HG03066 (cell line): ENCODE measurements at regions not wholly inside any gene's neighbourhood (a gene's known extent, or its start where the extent isn't known, plus 50 kb on each side); places are given as distances from the start of the nearest gene placed in this dataset.

Experiments used
- ATAC-seq: cut with Tn5 transposase; IDR thresholded peaks from one replicate; pipeline ENCODE4 v1.9.1; 2021; ENCODE audit warnings: low read depth; ENCODE audit not compliant: unreplicated experiment

DNA sequence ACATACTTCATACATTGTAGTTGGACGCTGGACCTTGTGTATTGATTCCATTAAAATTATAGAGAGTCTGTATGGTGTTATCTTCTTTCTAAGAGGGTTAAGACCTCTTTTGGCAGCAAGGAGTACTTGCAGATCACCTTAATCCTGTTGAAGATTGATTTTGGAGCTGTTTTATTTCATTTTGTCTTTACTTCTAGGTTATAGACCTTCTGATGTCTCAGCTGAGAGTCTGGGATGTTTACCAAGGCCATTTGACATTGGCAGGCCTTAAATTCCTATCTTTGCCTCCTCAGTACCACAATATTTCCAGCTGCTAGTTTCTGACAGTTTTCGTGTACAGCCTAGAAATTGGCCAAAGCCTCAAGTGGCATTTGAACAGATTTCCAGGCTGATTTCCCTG, 338.0 kb downstream of the LMO4 start:
- no peak for ATAC-seq

GRCh38 chr1:87669674-87670073, 341.0 kb downstream of the LMO4 start:
- no peak for ATAC-seq

DNA sequence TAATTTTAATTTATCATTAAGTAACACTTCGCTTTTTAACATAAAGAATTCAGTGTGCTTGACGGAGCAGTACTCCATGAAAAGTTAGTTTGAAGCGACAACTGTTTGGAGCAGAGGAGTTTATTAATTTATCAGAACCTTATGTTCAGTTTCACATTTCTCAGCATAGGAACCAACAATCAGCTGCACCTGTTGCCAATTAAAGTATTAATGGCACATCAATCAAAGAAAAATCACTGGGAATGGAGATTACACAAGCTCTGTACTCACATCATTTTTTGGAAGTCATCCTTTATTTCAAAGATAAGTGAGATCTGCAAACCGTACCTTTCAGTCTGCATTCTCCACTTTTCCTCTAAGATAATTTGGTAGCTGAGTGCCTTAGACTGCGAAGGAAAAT, 344.6 kb downstream of the LMO4 start:
- no peak for ATAC-seq

GRCh38 chr1:87673748-87674147, 345.1 kb downstream of the LMO4 start:
- no peak for ATAC-seq

DNA sequence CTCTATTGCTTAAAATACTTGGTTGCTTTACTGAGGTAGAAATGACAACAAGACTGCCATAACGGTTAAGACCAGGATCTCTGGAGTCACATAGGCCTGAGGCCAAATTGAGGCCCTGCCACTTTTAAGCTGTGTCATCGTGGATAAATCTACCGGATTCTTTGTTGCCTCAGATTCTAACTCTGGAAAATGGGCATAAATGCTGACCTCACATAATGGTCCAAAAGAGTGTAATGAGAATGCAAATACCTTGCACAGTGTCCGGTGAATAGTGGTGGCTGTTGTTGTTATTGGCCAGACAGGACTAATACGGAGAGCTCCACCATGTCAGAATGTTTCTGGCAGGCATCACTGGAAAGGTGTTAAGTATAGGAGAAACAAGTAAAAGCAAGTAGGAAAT, 346.1 kb downstream of the LMO4 start:
- no peak for ATAC-seq

GRCh38 chr1:87678266-87678665, 349.6 kb downstream of the LMO4 start:
- ATAC-seq: no peak

DNA sequence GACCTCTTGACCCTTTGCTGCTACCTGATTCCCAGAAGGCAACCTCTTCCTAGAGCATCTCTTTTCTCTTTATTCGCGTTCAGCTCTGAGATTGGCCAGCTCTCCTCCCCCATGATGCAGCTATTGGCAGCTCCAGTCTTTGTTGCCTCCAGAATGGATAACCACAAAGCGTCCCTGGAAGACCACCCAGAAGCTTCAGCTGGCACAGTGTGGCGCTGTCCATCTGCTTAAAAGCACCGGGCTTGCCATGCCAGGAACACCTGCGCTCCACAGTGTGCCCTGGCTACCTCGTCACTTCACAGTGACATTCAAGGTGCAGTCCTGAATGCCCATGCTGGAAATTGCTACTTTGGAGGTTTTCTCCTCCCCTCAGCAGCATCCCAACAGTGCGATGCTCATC, 353.9 kb downstream of the LMO4 start:
- no peak for ATAC-seq

- ATAC-seq: no peak
Observed at GRCh38 chr1:87683196-87683956, 354.7 kb downstream of the LMO4 start.

DNA sequence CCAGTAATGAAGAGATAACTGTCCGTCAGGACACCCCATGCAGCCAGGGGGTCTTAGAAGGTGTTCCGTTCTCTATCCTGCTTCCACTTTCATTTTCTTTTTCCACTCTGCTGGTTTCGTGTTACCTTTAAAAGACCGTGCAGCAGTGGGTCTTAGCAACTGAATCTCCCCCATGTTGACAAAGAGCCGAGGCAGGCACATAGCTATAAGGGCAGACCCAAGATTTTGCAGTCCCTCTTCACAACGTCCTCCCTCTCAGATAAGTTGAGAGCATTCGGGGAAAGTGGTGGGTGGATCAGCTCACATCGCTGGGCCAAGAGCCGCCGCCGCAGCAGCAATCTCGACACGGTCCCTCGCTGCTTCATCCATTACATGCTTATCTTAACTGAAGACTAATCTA, 355.5 kb downstream of the LMO4 start:
- no peak for ATAC-seq

- ATAC-seq: no peak
Observed at GRCh38 chr1:87684713-87685205, 356.1 kb downstream of the LMO4 start.

DNA sequence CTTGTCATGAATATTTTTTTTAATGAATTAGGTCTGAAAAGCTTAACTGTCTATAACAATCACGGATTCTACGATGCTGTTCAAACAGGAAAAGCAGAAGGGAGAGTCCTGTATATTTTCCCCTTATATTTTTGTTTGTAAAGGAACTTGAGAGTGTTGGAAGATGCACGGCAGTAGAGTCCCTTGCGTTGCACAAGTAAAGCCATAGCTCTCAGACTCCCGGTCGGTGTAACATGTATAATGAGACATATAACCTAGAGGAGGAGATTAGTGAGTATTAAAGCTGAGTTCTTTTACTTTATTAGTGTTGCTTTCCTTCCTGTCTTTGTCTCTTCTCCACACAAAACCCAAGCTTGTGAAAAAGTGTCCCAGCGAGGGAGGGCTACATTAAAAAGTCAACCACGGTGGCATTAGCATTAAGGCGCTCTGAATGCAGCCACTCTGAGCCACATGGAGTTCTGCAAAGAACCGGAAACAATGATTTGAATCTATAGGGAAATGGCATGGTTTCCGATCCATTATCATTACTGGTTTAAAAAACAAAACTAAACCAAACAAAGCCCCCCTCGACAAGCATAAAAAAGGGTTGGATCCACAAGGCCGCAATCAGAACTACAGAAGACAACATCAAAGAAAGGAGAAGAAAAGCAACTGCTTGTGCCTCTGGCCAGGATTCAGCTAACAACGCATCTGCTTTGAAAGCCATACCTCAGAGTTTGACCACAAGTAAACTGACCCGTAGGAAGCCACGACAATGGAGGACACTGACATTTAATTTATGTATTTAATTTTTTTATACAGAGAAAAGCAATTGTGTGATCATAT, 356.8 kb downstream of the LMO4 start:
- ATAC-seq: no peak

GRCh38 chr1:87686136-87686495, 357.4 kb downstream of the LMO4 start:
- no peak for ATAC-seq

GRCh38 chr1:87686671-87687070, 358.0 kb downstream of the LMO4 start:
- ATAC-seq: no peak

DNA sequence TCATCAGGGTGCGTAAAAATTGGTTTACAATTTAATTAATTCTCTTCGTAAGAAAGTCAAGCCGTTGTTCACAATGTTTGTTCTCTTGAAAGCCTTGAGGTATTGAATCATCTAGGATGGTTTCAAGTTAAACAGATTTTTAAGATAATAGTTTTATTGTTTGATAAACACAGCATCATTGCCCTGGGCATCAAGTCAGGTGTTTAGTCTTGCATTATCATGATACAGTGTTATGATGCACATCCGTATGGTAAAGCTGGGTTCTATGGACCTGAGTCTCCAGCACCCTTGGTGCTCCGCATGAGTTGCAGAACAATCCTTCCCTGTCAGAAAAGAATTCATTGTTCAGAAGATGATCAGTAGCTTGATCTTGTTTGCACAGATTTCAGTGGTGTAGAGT, 359.5 kb downstream of the LMO4 start:
- ATAC-seq: no peak

DNA sequence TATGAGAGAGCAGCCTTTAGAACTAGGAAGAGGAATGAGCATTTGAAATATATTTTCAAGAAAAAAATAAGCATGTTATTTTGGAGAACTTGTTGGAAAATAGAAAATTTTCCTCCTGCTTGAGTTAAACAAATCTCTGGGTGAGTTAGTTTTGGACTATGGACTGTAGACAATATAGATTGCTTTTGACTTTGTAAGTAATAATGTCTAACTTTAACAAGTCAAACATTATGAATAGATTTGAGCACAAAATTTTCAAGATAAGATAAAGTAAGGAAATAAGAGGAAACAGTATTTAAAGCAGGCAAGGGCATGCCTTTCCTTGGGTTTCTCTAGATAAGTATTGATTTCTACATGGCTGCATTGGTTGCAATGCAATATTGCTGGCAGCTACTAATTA, 360.8 kb downstream of the LMO4 start:
- ATAC-seq: no peak

GRCh38 chr1:87696483-87696882, 367.8 kb downstream of the LMO4 start:
- no peak for ATAC-seq

GRCh38 chr1:87702455-87702854, 373.8 kb downstream of the LMO4 start:
- no peak for ATAC-seq

GRCh38 chr1:87705233-87705632, 376.6 kb downstream of the LMO4 start:
- no peak for ATAC-seq

DNA sequence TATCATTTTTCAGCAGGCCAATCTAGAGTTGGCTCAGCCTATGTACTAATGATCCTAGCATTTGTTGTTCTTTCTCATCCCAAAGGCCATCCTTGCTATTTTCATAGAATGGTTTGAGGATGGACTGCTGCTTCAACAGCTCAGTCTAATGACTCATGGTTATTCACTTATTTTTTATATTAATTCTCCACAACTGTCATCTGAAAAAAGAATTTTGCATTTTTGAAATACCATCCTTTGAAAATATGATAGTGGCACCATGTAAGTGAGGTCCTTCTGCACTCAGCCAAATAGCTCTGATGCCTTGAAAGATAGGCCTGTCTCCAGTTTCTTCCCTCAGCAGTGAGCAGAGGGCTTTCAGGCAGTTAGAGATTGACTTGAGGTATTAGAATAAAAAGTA, 377.5 kb downstream of the LMO4 start:
- no peak for ATAC-seq

- no peak for ATAC-seq
Observed at GRCh38 chr1:87706779-87707228, 378.1 kb downstream of the LMO4 start.

DNA sequence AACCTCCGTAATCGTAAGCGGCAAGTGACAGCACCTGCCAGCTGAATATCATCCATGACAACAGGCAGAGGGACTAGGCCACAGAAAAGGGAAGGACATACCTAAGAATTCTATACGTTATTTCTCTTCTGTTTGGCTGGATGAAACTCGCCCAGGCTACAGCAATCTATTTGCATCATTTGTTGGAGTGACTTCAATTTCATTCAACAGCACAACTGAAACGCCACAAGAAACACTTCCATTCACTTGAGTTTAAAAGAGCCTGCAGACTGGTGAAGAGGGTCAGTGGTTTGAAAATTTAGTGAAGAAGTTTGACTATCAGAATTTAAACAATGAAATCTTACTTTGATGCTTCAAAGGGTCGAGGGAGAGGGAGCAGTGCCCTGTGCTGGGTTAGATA, 378.7 kb downstream of the LMO4 start:
- ATAC-seq: no peak
